Smooth muscle cell (in vitro differentiated cells): ENCODE measurements at regions not wholly inside any gene's neighbourhood (a gene's known extent, or its start where the extent isn't known, plus 50 kb on each side); places are given as distances from the start of the nearest gene placed in this dataset.
"Not testable (repeated sequence)": the region's sequence is repeated elsewhere in the genome, so short reads cannot be mapped to it uniquely, and the experiment has no call there.

Experiments used
- DNase-seq: peaks from one replicate; lab custom pipeline; 2025; ENCODE audit not compliant: unreplicated experiment; lab: John Stamatoyannopoulos, UW
- H2AFZ ChIP-seq: fragments of 200-600 bp; sonication (generic); 2 replicates; pipeline ENCODE4 v1.6.0; 2016; ENCODE audit warnings: antibody characterized with exemption, low read depth, mild to moderate bottlenecking
- H3F3A ChIP-seq: fragments of 200-600 bp; sonication (generic); 2 replicates; pipeline ENCODE4 v1.6.0; 2017; ENCODE audit warnings: antibody characterized with exemption, low read depth
- H3K27ac ChIP-seq: fragments of 200-600 bp; sonication (generic); 2 replicates; pipeline ENCODE4 v1.5.1; 2016; ENCODE audit warnings: low read depth, mild to moderate bottlenecking
- H3K27me3 ChIP-seq: fragments of 200-600 bp; sonication (generic); 2 replicates; pipeline ENCODE4 v1.6.1; 2016; ENCODE audit warnings: low read depth, mild to moderate bottlenecking
- H3K36me3 ChIP-seq: fragments of 200-600 bp; sonication (generic); 2 replicates; pipeline ENCODE4 v1.5.1; 2016; ENCODE audit warnings: low read depth
- H3K4me1 ChIP-seq: fragments of 200-600 bp; sonication (generic); 2 replicates; pipeline ENCODE4 v1.5.1; 2016; ENCODE audit warnings: low read depth
- H3K4me2 ChIP-seq: fragments of 200-600 bp; sonication (generic); 2 replicates; pipeline ENCODE4 v1.6.0; 2016; ENCODE audit warnings: mild to moderate bottlenecking
- H3K4me3 ChIP-seq: fragments of 200-600 bp; sonication (generic); 2 replicates; pipeline ENCODE4 v1.5.1; 2016; ENCODE audit warnings: mild to moderate bottlenecking
- H3K79me2 ChIP-seq: fragments of 200-600 bp; sonication (generic); 2 replicates; pipeline ENCODE4 v1.6.0; 2016; ENCODE audit warnings: low read depth, mild to moderate bottlenecking
- H3K9ac ChIP-seq: fragments of 200-600 bp; sonication (generic); 2 replicates; pipeline ENCODE4 v1.6.0; 2016; ENCODE audit warnings: low read depth
- H3K9me3 ChIP-seq: fragments of 200-600 bp; sonication (generic); replicated peaks from 2 replicates; pipeline ENCODE4 v1.5.1; 2016; ENCODE audit warnings: low read depth
- H4K20me1 ChIP-seq: fragments of 200-600 bp; sonication (generic); 2 replicates; pipeline ENCODE4 v1.6.0; 2016; ENCODE audit warnings: low read depth
- WGBS: methylation state at CpG from one replicate; pipeline ENCODE4 v1.1.7; 2016; ENCODE audit warnings: low lambda C conversion rate; 5-methylcytosine and 5-hydroxymethylcytosine counted together

GRCh38 chr15:20625469-20625868 lies 83.9 kb upstream of the GOLGA6L6 start:
- DNase-seq, H3F3A ChIP-seq, H3K9ac ChIP-seq, H3K79me2 ChIP-seq, H3K4me3 ChIP-seq, H4K20me1 ChIP-seq, H3K27ac ChIP-seq, H3K9me3 ChIP-seq, H3K27me3 ChIP-seq, H3K4me1 ChIP-seq, H3K36me3 ChIP-seq, H2AFZ ChIP-seq, H3K4me2 ChIP-seq: not testable (repeated sequence)
- 64% methylated on average over 4 of the region's 7 CpGs for WGBS

- not testable (repeated sequence) for H2AFZ ChIP-seq, H3K4me2 ChIP-seq, H3F3A ChIP-seq, H3K36me3 ChIP-seq, H4K20me1 ChIP-seq, H3K9me3 ChIP-seq, H3K9ac ChIP-seq, H3K27ac ChIP-seq, H3K4me3 ChIP-seq, DNase-seq, H3K4me1 ChIP-seq, H3K27me3 ChIP-seq, H3K79me2 ChIP-seq
- WGBS = 62% methylated on average over 3 of the region's 3 CpGs
Observed at GRCh38 chr15:20624085-20624484, 82.5 kb upstream of the GOLGA6L6 start.

GRCh38 chr15:20622117-20622516 lies 80.5 kb upstream of the GOLGA6L6 start:
- not testable (repeated sequence) for H4K20me1 ChIP-seq, H3K9me3 ChIP-seq, H3F3A ChIP-seq, H3K4me3 ChIP-seq, H3K27ac ChIP-seq, DNase-seq, H3K27me3 ChIP-seq, H3K79me2 ChIP-seq, H2AFZ ChIP-seq, H3K4me2 ChIP-seq, H3K9ac ChIP-seq, H3K4me1 ChIP-seq, H3K36me3 ChIP-seq
- WGBS = no CpG with 5 or more reads among the region's 9 CpGs

GRCh38 chr15:20614549-20614948 lies 72.9 kb upstream of the GOLGA6L6 start:
- H3K4me2 ChIP-seq, H3K27me3 ChIP-seq, H3K79me2 ChIP-seq, H3K4me1 ChIP-seq, H3K4me3 ChIP-seq, H4K20me1 ChIP-seq, H3F3A ChIP-seq, H3K36me3 ChIP-seq, DNase-seq, H3K9me3 ChIP-seq, H3K27ac ChIP-seq, H2AFZ ChIP-seq, H3K9ac ChIP-seq: not testable (repeated sequence)
- WGBS = 72% methylated on average over 10 of the region's 10 CpGs

GRCh38 chr15:20612796-20613195 lies 71.2 kb upstream of the GOLGA6L6 start:
- not testable (repeated sequence) for H3K27ac ChIP-seq, H3K4me1 ChIP-seq, H2AFZ ChIP-seq, H3K9me3 ChIP-seq, H3K4me3 ChIP-seq, H4K20me1 ChIP-seq, H3F3A ChIP-seq, H3K36me3 ChIP-seq, H3K9ac ChIP-seq, DNase-seq, H3K79me2 ChIP-seq, H3K27me3 ChIP-seq, H3K4me2 ChIP-seq
- 70% methylated on average over 14 of the region's 15 CpGs for WGBS

- H3K9me3 ChIP-seq, H3K36me3 ChIP-seq, H2AFZ ChIP-seq, H3K79me2 ChIP-seq, H3K4me3 ChIP-seq, DNase-seq, H3K4me1 ChIP-seq, H3K9ac ChIP-seq, H3K27ac ChIP-seq, H3K27me3 ChIP-seq, H3F3A ChIP-seq, H4K20me1 ChIP-seq, H3K4me2 ChIP-seq: not testable (repeated sequence)
- 81% methylated on average over 9 of the region's 9 CpGs for WGBS
Observed at GRCh38 chr15:20612356-20612755, 70.8 kb upstream of the GOLGA6L6 start.

- H3K79me2 ChIP-seq, H3K27me3 ChIP-seq, H3K27ac ChIP-seq, H4K20me1 ChIP-seq, H2AFZ ChIP-seq, H3K36me3 ChIP-seq, H3K4me2 ChIP-seq, H3K9ac ChIP-seq, H3K9me3 ChIP-seq, H3F3A ChIP-seq, H3K4me3 ChIP-seq, DNase-seq, H3K4me1 ChIP-seq: not testable (repeated sequence)
- 53% methylated on average over 5 of the region's 11 CpGs for WGBS
Observed at GRCh38 chr15:20611667-20612290, 70.2 kb upstream of the GOLGA6L6 start.

- not testable (repeated sequence) for H3K27me3 ChIP-seq, H3K9me3 ChIP-seq, H3K79me2 ChIP-seq, H3K36me3 ChIP-seq, DNase-seq, H2AFZ ChIP-seq, H3K4me3 ChIP-seq, H3F3A ChIP-seq, H3K27ac ChIP-seq, H4K20me1 ChIP-seq, H3K9ac ChIP-seq, H3K4me2 ChIP-seq, H3K4me1 ChIP-seq
- WGBS = 72% methylated on average over 6 of the region's 9 CpGs
Observed at GRCh38 chr15:20608179-20608578, 66.6 kb upstream of the GOLGA6L6 start.

- not testable (repeated sequence) for H4K20me1 ChIP-seq, H3K9ac ChIP-seq, H3K36me3 ChIP-seq, H3K27me3 ChIP-seq, H3K4me3 ChIP-seq, H2AFZ ChIP-seq, H3F3A ChIP-seq, H3K79me2 ChIP-seq, H3K27ac ChIP-seq, H3K4me2 ChIP-seq, H3K4me1 ChIP-seq, DNase-seq, H3K9me3 ChIP-seq
- 71% methylated on average over 2 of the region's 3 CpGs for WGBS
Observed at GRCh38 chr15:20597245-20597644, 55.6 kb upstream of the GOLGA6L6 start.
